Ovary (tissue), 7 donors: ENCODE measurements at regions not wholly inside any gene's neighbourhood (a gene's known extent, or its start where the extent isn't known, plus 50 kb on each side); places are given as distances from the start of the nearest gene placed in this dataset.

Source experiments
- DNase-seq, 5 donors: peaks; one replicate each; pipeline ENCODE4 v3.0.0-alpha.2; 2019 to 2020
- H3K27ac ChIP-seq, 2 donors: fragments of 200-600 bp; one replicate each; pipeline versions ENCODE4 v1.5.1 to v1.8.0; 2019 to 2022
- H3K27me3 ChIP-seq: fragments of 200-600 bp; one replicate; pipeline ENCODE4 v1.8.0; 2022
- H3K36me3 ChIP-seq: fragments of 200-600 bp; sonication (generic); one replicate; pipeline ENCODE4 v1.5.1; 2019
- H3K4me1 ChIP-seq: one replicate; pipeline ENCODE4 v1.8.1; 2013; ENCODE audit warnings: mild to moderate bottlenecking, moderate library complexity; ENCODE audit not compliant: insufficient read depth
- H3K4me3 ChIP-seq: fragments of 200-600 bp; sonication (generic); one replicate; pipeline ENCODE4 v1.5.1; 2017
- H3K9me3 ChIP-seq, 2 donors: fragments of 200-600 bp in 1 of 2; sonication (generic) in 1 of 2; one replicate each; pipeline versions ENCODE4 v1.5.1 to v1.8.1; 2013 to 2019; ENCODE audit warnings: mild to moderate bottlenecking in 1 of 2, moderate library complexity in 1 of 2
- CTCF ChIP-seq, 3 donors: fragments of 450-650 bp in 2 of 3; fragments of 200-600 bp in 1 of 3; IDR thresholded peaks; one replicate each; pipeline versions ENCODE4 v1.5.1 to v1.8.0; 2016 to 2022; ENCODE audit warnings: antibody characterized with exemption in 3 of 3, mild to moderate bottlenecking in 1 of 3
- EP300 ChIP-seq: sonication (generic); formaldehyde crosslinking; IDR thresholded peaks from one replicate; pipeline ENCODE4 v1.6.1; 2017; ENCODE audit warnings: antibody characterized with exemption
- POLR2A ChIP-seq: fragments of 450-650 bp; IDR thresholded peaks from one replicate; pipeline ENCODE4 v1.6.1; 2017; ENCODE audit warnings: antibody characterized with exemption, mild to moderate bottlenecking, moderate library complexity
- WGBS, 3 donors: extraction: QIAGEN DNeasy Blood & Tissue Kit in 1 of 3; methylation state at CpG; one replicate each; pipeline versions ENCODE4 v1.1.5 to v1.1.7; 2013 to 2017; 5-methylcytosine and 5-hydroxymethylcytosine counted together
- intact Hi-C, 4 donors: fragments of 100-400 bp; cut with DNase I; formaldehyde crosslinking; loops; one replicate each; pipeline versions ENCODE4 v1.11.0 to v1.15.1; 2022 to 2023
- donor health status: DM: no; HTN: no; CAD: no; lungs with moderate emphysema.
- donor health status: DM: no; HTN: no; CAD: no.
- donor health status: Bipolar disorder and iron deficiency.
- donor health status: DM: no; HTN: no; CAD: no.
- donor health status: DM: yes; HTN: yes; CAD: no.

- H3K9me3 ChIP-seq = no peaks in the 10 kb centered on the region
- H3K4me1 ChIP-seq = no peaks in the 10 kb centered on the region
- no peak overlapping the region for H3K4me3 ChIP-seq
- DNase-seq = no peak
- TF ChIP-seq CTCF (IDR thresholded peaks at IDR 0.05) = no peak
- TF ChIP-seq EP300 = no peak
- TF ChIP-seq POLR2A = no peak
- no peaks in the 10 kb centered on the region for H3K36me3 ChIP-seq
- H3K27ac ChIP-seq = no peak overlapping the region
- intact Hi-C loops = no loop called here
- 93 to 98% (median 96%) methylated on average over 11 of the region's 11 CpGs for WGBS, 3 donors
- no peaks in the 10 kb centered on the region for H3K27me3 ChIP-seq
Measured at GRCh38 chr3:95356764-95357501, 1294.1 kb downstream of the NSUN3 start.

GRCh38 chr3:95387242-95388021, 1324.6 kb downstream of the NSUN3 start:
- H3K27ac ChIP-seq = no peak overlapping the region
- no peaks in the 10 kb centered on the region for H3K36me3 ChIP-seq
- no peaks in the 10 kb centered on the region for H3K27me3 ChIP-seq
- no peaks in the 10 kb centered on the region for H3K4me1 ChIP-seq
- H3K4me3 ChIP-seq = no peak overlapping the region
- WGBS, 3 donors = 84 to 89% (median 86%) methylated on average over 6 of the region's 6 CpGs
- no peak for DNase-seq
- intact Hi-C loops = no loop called here
- H3K9me3 ChIP-seq = no peaks in the 10 kb centered on the region
- TF ChIP-seq EP300 = no peak
- TF ChIP-seq POLR2A = no peak
- no peak for TF ChIP-seq CTCF (IDR thresholded peaks at IDR 0.05)

GRCh38 chr3:95389725-95390313, 1327.0 kb downstream of the NSUN3 start:
- Histone ChIP-seq H3K27me3 (no peaks in the 10 kb centered on the region), H3K9me3 (no peaks in the 10 kb centered on the region), H3K4me1 (no peaks in the 10 kb centered on the region), H3K36me3 (no peaks in the 10 kb centered on the region), H3K4me3 (no peak overlapping the region), H3K27ac (no peak overlapping the region)
- WGBS, 3 donors = 78 to 89% (median 87%) methylated on average over 3 of the region's 3 CpGs
- intact Hi-C loops = no loop called here
- TF ChIP-seq CTCF (IDR thresholded peaks at IDR 0.05) (no peak), POLR2A (no peak), EP300 (no peak)
- no peak for DNase-seq

GRCh38 chr3:95394286-95394685, 1331.4 kb downstream of the NSUN3 start:
- no peaks in the 10 kb centered on the region for H3K27me3 ChIP-seq
- WGBS, 3 donors = 85 to 88% (median 86%) methylated on average over 2 of the region's 2 CpGs
- intact Hi-C loops = no loop called here
- H3K4me3 ChIP-seq = no peak overlapping the region
- no peaks in the 10 kb centered on the region for H3K9me3 ChIP-seq
- no peak for DNase-seq
- H3K36me3 ChIP-seq = no peaks in the 10 kb centered on the region
- H3K4me1 ChIP-seq = no peaks in the 10 kb centered on the region
- TF ChIP-seq EP300 (no peak), CTCF (IDR thresholded peaks at IDR 0.05) (no peak), POLR2A (no peak)
- H3K27ac ChIP-seq = no peak overlapping the region
